OCI-LY7 (cell line): ENCODE measurements at regions not wholly inside any gene's neighbourhood (a gene's known extent, or its start where the extent isn't known, plus 50 kb on each side); places are given as distances from the start of the nearest gene placed in this dataset.

ENCODE experiments used
- BruUV-seq: library from RNA; stranded (reverse); fragments of 400-500 nt; replicated peaks from 2 replicates; lab custom pipeline; 2021; lab: Mats Ljungman, UMichigan
- CTCF ChIA-PET: fragments of 300-600 bp; sonication (Branson Sonifier 250); formaldehyde crosslinking; loops from one replicate; lab custom pipeline; 2022; ENCODE audit warnings: antibody characterized with exemption; ENCODE audit not compliant: unreplicated experiment; lab: Charles Lee
- POLR2A ChIA-PET: fragments of 300-600 bp; sonication (Branson Sonifier 250); formaldehyde crosslinking; loops from one replicate; lab custom pipeline; 2022; ENCODE audit warnings: antibody characterized with exemption; lab: Charles Lee
- DNase-seq: peaks from one replicate; pipeline ENCODE4 v3.0.0-alpha.2; 2015; ENCODE audit warnings: low spot score
- H2AFZ ChIP-seq: fragments of 200-600 bp; sonication (generic), shearing (Covaris generic); 2 replicates; pipeline ENCODE4 v1.6.1; 2014; ENCODE audit warnings: mild to moderate bottlenecking, antibody characterized with exemption, low read length, moderate library complexity
- H3K27ac ChIP-seq: fragments of 200-600 bp; sonication (generic); 2 replicates; pipeline ENCODE4 v1.5.1; 2014; ENCODE audit warnings: mixed run types, low read depth, mild to moderate bottlenecking, moderate library complexity, low read length, inconsistent platforms; ENCODE audit not compliant: poor library complexity, severe bottlenecking
- H3K36me3 ChIP-seq: fragments of 200-600 bp; sonication (generic); 2 replicates; pipeline ENCODE4 v1.6.1; 2014; ENCODE audit warnings: mild to moderate bottlenecking, antibody characterized with exemption, low read length, moderate library complexity, mixed read lengths; ENCODE audit not compliant: insufficient read depth
- H3K4me1 ChIP-seq: fragments of 200-600 bp; sonication (generic); 2 replicates; pipeline ENCODE4 v1.5.1; 2014; ENCODE audit warnings: mild to moderate bottlenecking, low read length; ENCODE audit not compliant: insufficient read depth, poor library complexity, severe bottlenecking
- H3K4me2 ChIP-seq: fragments of 200-600 bp; sonication (generic); 2 replicates; pipeline ENCODE4 v1.6.1; 2014; ENCODE audit warnings: mild to moderate bottlenecking, low read length
- H3K4me3 ChIP-seq: fragments of 200-600 bp; sonication (generic); 2 replicates; pipeline ENCODE4 v1.5.1; 2014; ENCODE audit warnings: mild to moderate bottlenecking, low read depth, low read length; ENCODE audit not compliant: poor library complexity, severe bottlenecking
- H3K79me2 ChIP-seq: fragments of 200-600 bp; sonication (generic); 2 replicates; pipeline ENCODE4 v1.6.1; 2016; ENCODE audit warnings: low read depth, mild to moderate bottlenecking, low read length, moderate library complexity, mixed read lengths; ENCODE audit not compliant: insufficient read depth
- H3K9me2 ChIP-seq: fragments of 200-600 bp; sonication (generic); 2 replicates; pipeline ENCODE4 v1.6.1; 2016; ENCODE audit warnings: mild to moderate bottlenecking, low read length, mixed read lengths; ENCODE audit not compliant: insufficient read depth
- H3K9me3 ChIP-seq: fragments of 200-600 bp; sonication (generic); 2 replicates; pipeline ENCODE4 v1.6.1; 2014; ENCODE audit warnings: mild to moderate bottlenecking, mixed run types, low read length, mixed read lengths
- H4K20me1 ChIP-seq: fragments of 200-600 bp; sonication (generic); 2 replicates; pipeline ENCODE4 v1.6.1; 2014; ENCODE audit warnings: mild to moderate bottlenecking, antibody characterized with exemption, low read length, moderate library complexity, mixed read lengths; ENCODE audit not compliant: insufficient read depth
- CTCF ChIP-seq: fragments of 200-600 bp; sonication (generic); conservative IDR thresholded peaks from 2 replicates; pipeline ENCODE4 v1.5.1; 2014; ENCODE audit warnings: mild to moderate bottlenecking, antibody characterized with exemption, low read length, moderate library complexity, mixed read lengths
- EZH2phosphoT487 ChIP-seq: fragments of 200-600 bp; sonication (generic); IDR thresholded peaks from 2 replicates; pipeline ENCODE4 v1.6.1; 2018; ENCODE audit warnings: low read depth, borderline replicate concordance, mild to moderate bottlenecking, mixed run types, antibody characterized with exemption, low read length, moderate library complexity, mixed read lengths
- intact Hi-C: fragments of 100-400 bp; cut with micrococcal nuclease; formaldehyde crosslinking; loops from one replicate; pipeline ENCODE4 v1.10.0; 2022; ENCODE audit not compliant: unreplicated experiment

DNA sequence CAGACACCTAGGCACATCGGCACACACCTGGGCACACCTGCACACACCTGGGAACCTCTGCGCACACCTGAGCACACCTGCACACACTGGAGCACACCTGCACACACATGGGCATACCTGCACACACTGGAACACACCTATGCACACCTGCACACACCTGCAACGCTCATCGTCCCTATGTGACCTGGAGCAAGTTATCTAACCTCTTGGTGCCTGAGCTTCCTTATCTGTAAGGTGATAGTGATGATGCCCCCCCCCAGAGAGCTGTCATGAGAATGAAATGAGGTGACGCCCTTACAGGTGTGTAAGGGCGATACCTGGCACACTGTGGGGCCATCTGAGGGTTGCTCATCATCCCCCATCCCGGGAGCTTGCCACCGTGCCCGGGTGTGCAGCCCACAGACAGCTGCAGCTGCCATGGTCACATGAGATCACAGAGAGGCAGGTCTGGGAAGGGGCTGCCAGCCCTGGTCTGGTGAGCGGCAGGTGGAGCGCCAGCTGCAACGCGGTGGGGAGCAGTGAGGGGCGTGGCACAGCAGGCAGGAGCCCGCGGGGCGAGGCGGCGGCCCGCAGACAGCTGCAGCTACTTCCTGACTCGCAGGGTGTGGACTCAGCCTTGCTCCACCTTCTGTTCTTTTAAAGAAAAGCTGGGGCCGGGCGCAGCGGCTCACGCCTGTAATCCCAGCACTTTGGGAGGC is 59.9 kb upstream of the FBRSL1 start:
- no peaks in the 10 kb centered on the region for H3K9me2 ChIP-seq
- no TSS peak for BruUV-seq
- ChIA-PET CTCF (interaction anchor here (1.2 kb wide), 1 partner anchor 475 kb away, joined by 5 read pairs; no protein-coding TSS in a partner anchor), POLR2A (interaction anchor here (0.8 to 1.1 kb wide), 2 partner anchors 16 to 18 kb away, joined by 3 to 6 read pairs; no protein-coding TSS in a partner anchor)
- no peaks in the 10 kb centered on the region for H3K9me3 ChIP-seq
- no peaks in the 10 kb centered on the region for H3K36me3 ChIP-seq
- intact Hi-C loops, result loop anchor here (5.0 kb wide), 1 partner anchor 92 kb away; no protein-coding TSS in a partner anchor
- no peaks in the 10 kb centered on the region for H4K20me1 ChIP-seq
- peak overlapping the region; percentile 66; the same call in 1 of the 2 replicates for H2AFZ ChIP-seq
- peak overlapping the region; percentile 29 for H3K4me2 ChIP-seq
- peaks cover 16% of the 10 kb centered on the region for H3K4me1 ChIP-seq
- no peak overlapping the region for H3K27ac ChIP-seq
- H3K4me3 ChIP-seq, result peak overlapping the region; percentile 1
- DNase-seq, result peak; percentile 86
- 0 out of 2 replicates have a peak, but pooled peaks have one; percentile 27 for TF ChIP-seq CTCF
- TF ChIP-seq EZH2phosphoT487, result no peak
- H3K79me2 ChIP-seq, result no peaks in the 10 kb centered on the region

DNA sequence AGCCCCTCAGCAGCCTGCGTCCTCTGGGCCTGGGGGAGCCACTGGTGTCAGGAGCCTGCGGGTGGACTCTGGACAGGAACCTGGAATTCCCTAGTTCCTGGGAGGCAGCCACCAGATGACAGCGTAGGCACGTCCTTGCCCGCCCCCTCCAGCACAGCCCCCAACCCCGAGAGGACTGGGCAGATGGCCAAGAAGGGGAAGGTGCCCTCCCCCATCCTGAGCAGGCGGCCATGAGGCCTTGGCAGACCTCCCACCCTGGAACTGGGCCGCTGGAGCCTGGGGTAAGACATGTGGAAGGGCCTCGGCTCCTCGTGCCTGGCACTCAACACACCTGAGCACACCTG is 60.4 kb upstream of the FBRSL1 start:
- H3K4me2 ChIP-seq, result no peak overlapping the region
- H3K79me2 ChIP-seq, result no peaks in the 10 kb centered on the region
- no TSS peak for BruUV-seq
- H3K9me2 ChIP-seq, result no peaks in the 10 kb centered on the region
- H3K36me3 ChIP-seq, result no peaks in the 10 kb centered on the region
- H2AFZ ChIP-seq, result no peak overlapping the region
- POLR2A ChIA-PET, result interaction anchor here (0.8 kb wide), 1 partner anchor 19 kb away, joined by 3 read pairs; no protein-coding TSS in a partner anchor
- no peak overlapping the region for H3K4me3 ChIP-seq
- H4K20me1 ChIP-seq, result no peaks in the 10 kb centered on the region
- TF ChIP-seq CTCF (no peak), EZH2phosphoT487 (no peak)
- peaks cover 16% of the 10 kb centered on the region for H3K4me1 ChIP-seq
- DNase-seq, result no peak
- intact Hi-C loops, result no loop called here
- H3K27ac ChIP-seq, result no peak overlapping the region
- CTCF ChIA-PET, result interaction anchor here (1.2 kb wide), 1 partner anchor 475 kb away, joined by 5 read pairs; no protein-coding TSS in a partner anchor
- H3K9me3 ChIP-seq, result 0 out of 2 replicates have a peak, but pooled peaks cover 3% of the 10 kb centered on the region
